ENCODE measurements at regions not wholly inside any gene's neighbourhood (a gene's known extent, or its start where the extent isn't known, plus 50 kb on each side); places are given as distances from the start of the nearest gene placed in this dataset.

DNA sequence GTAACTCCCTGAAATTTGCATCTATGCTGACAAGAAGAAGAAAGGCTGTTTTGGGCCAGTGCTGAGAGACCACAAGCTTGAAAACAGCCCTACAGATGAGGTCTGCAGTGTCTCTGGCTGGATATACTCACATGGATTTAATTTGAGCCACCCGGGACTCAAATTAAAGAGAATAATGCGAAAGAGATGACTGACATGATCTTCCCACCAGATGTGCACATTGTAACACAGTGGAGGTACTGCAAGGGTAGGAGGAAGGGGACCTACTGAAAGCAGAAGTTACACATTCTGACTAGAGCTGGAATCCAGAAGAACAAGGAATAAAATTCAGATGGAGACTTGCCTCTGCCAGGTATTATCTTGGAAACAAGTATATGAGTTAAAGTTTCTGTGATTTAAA lies 728.3 kb upstream of the SGO1 start:
- DNase-seq (ENCODE audit: low read depth in 2 of 2): no peak

DNA sequence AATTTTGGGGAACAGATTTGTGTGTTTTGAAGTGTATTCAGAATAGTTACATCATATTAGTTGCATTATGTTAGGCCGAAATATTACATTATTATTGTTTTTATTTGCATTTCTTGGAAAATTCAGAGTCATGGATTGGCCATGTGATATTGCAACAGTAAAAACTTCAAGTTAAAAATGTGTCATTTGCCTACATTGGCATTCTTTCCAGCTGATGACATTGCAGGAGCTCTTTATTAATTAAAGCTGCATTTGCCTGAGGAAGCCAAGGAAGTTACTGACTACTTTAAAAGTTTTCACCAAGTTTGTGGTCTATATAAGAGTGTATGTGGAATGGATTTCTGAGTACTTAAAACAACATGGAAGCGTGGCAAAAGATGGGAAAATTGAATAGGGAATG lies 726.4 kb upstream of the SGO1 start:
- DNase-seq (ENCODE audit: low read depth in 2 of 2): no peak

DNA sequence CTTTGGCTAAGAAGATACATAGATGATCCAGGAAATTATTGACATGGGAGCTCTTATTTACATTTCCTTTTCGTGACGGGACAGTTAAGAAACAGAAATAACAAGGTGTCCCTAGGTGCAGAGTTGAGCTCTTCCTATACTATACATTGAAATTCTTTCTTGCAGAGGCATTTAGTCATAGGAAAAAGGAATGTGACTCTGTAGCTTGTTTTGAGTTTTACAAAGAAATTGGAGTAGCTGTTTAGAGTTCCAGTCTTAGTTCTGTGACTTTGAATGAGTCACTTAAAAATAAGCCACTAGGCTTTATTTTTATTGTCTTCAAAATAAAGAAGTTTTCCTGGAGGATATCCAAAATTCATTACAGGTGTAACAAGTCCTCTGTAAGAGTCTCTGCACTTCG lies 723.5 kb upstream of the SGO1 start:
- no peak for DNase-seq (ENCODE audit: low read depth in 2 of 2)

DNA sequence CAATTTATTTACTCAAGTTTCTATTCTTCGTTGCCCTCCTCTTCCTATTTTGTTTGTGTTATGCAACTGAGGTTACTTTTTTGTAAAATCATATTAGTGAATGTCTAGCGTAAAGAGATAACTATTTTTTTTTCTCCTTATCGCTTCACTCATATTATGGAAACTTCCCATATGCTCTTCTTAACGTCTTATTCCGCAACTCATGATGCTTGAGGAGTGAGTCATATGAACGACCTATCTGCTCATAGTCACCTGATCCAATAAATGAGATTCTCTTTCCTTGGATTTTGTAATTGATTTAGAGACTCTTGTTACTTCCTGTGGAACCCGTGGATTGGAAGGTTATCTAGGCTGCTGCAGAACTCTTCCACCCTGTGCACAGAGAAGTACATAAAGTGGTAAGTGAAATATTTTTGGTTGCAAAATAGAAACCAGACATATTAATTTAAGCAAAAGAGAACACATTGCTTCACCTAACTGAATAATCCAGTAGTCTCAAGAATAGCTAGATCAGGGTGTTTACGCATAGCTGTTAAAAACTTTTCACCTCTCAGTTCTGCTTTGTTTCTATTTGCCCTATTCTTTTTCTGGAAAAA lies 719.3 kb upstream of the SGO1 start:
- no peak for DNase-seq (ENCODE audit: low read depth in 2 of 2)

DNA sequence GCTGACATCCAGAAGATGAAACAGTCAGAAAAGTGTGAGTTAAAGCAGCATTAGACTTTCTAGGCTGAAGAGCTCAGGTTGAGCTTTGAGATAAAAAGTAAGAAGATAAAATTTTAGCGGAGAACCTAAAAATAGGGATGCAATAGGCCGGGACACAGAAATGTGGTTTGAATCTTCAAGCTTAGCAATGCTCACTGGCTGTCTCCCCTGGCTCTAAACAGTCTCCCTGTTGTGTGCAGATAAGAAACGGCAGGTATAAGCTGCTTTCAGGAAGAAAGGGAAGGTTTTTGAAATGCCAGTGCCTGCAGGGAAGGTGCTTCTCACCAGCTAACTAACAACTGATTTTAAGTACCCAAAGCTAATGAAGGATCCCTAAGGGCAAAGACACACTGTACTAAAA lies 718.7 kb upstream of the SGO1 start:
- DNase-seq (ENCODE audit: low read depth in 2 of 2): no peak

DNA sequence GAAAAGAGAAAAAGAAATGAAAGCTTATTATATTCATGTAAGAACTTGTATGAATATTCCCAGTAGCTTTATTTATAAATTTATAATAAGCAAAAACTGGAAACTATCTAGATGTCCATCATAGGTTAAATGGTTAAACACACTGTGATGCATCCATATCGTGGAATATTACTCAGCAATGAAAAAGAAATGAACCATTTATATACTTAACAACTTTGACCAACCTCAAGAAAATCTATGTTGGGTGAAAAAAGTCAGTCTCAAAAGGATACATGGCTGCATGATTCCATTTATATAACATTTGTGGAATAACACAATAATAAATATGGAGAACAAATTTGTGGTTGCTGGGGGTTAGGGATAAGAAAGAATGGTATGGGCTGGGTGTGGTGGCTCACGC lies 713.0 kb upstream of the SGO1 start:
- DNase-seq (ENCODE audit: low read depth in 2 of 2): no peak

DNA sequence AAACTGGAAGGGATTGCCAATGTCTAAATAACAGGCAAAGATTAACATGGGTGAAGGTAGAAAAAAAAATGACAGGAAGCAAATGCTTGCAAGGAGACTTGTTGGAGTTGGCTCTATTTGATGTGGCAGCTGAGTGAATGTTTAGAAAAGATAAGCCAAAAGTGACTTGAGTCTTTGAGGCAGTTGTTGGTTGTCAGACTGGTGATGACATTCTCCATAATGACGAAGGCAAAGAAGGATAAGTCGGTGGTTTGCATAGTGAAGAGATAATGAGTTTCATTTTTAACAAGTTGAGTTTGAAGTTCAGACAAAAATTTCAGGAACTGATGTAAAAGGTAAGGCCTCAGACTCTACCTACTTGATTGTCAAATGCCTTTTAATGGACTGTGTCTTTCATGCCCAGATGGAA lies 704.1 kb upstream of the SGO1 start:
- no peak for DNase-seq (ENCODE audit: low read depth in 2 of 2)

DNA sequence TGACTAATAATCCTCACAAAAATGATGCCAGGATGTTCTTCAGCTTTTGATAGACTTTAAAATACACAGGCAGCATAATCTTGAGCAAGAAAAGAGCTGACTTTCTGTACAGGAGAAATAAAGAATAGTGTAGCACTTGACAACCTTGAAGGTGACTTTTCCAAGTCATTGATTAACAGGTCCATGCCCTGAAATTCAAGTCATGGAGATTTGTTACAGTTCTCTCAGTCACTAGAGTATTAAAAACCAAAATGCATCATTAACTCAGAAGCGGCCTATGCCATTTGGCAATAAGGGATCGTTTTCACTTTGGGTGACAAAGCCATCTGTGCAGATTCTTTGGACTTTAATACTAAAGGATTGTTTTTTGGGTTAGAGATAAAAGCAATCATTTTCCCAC lies 692.7 kb upstream of the SGO1 start:
- no peak for DNase-seq (ENCODE audit: low read depth in 2 of 2)

DNA sequence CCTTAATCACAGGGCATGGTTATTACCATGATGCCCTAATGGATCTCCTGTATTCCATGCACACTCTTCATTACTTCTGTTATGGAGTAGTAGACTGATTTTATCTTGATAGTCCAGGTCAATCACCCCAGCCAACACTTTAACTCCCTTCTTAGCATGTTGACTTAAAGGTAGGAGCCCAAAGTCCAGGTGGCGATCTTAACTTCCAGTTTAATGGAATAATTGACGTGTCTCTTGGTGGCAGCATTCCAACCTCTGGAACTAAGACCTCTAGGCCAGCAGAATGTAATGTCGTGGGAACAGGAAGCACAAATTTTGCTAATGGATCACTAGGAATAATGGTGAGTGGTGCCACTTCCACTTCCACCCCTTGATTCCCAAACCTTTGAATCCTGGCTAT lies 687.2 kb upstream of the SGO1 start:
- no peak for DNase-seq (ENCODE audit: low read depth in 2 of 2)

DNA sequence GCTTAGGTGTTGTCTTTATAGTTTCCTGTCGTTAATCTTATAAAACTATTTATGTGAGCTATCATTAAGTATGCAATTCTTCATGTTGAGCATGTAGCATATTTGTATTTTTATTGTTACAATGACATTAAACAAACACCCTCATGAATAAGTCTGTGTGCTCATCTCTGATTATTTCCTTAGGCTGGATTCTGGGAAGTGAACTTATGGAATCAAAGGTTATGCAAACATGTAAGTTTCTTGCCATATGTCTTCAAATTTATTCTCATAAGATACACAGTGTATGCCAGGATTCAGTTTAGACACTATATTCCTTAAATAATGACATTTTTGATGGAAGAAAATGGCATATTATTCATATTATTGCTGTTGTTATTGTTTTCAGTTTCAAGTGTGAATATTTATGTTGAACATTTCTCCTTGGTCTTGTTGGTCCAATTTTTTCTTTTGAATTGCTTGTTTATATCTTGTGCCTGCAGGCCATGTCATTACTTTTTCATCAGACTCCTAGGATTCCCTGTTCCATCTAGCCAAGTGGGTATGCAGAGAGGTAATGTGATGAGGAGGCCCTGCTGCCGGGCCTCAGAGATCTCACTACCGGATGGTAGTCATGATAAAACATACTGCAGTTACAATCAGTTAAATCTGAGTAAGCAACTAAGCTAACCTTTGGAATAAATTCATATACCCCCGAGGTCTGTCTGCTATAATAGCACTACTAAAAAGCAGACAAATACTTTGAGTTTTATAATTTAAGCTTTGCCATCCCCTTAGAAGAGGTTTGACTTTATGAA lies 684.3 kb upstream of the SGO1 start:
- DNase-seq (ENCODE audit: low read depth in 2 of 2): no peak

DNA sequence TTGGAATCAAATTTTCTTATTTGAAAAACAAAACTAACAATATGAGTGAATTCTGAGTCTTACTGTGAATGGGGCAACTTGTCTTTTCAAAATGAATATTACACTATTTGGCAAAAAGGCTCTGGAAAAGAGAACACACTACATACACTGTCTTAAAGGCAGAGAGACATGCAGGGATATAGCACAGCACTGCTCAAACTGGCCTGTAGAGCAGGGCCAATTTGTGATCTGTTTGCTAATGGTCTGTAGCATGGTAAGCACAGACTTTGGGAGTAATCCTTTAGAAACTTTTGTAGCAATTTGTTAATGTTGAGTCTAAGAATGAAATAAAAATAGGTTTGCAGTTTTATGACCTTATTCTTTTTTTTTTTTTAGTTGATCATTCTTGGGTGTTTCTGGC lies 679.8 kb upstream of the SGO1 start:
- DNase-seq (ENCODE audit: low read depth in 2 of 2): no peak

DNA sequence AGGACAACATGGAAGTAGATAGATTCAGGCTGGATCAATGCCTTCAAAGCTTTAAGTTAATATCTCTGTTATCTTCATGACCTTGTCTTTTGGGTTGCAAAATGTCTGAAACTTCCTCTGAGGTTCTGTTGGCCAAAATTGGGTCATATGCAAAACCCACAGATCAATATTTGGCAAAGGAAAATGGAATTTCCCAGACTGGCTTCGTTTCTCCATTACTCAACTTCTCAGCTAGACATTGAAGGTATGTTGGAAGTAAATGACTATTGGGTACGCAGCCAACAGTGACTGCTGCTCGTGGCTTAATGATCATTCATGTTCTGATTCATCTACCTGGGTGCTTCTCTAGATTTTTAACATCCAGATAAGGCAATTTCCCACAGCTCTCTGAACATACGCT lies 675.4 kb upstream of the SGO1 start:
- DNase-seq (ENCODE audit: low read depth in 2 of 2): no peak

DNA sequence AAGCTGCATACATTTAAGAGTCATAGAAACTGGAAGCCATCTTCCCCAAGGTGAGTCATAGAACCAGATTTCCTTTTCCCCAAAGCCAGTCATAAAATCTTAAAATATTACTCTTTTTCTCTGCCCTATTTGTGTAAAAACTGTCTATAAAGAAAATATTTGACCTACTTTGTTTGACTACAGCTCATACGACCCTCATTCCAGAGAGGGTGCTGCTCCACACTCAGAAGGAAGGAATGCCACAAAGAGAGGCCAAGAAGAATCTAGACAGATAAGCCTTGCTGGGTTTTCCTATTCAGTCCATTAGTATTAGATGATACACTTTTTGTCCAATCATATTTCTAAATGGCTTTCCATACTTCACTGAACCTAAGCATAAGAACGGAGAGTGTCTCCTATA lies 671.6 kb upstream of the SGO1 start:
- DNase-seq (ENCODE audit: low read depth in 2 of 2): no peak

DNA sequence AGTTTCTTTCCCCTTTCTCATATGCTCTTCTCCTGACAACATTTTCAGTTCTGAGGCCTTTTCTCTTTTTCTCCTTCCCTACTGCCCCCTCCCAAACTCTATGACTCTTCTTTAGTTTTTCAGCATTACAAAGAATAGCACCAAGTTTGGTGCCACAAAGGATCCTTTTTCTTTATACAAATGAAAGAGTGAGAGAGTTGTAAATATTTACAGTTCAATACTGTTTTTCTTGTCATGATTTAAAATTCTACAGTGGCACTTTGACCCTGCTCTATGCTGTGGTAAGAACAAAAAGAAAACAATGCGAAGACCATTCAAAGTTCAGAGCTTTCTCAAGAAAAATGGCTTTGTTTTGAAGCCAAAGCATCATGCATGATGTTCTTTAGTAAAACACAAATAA lies 667.9 kb upstream of the SGO1 start:
- no peak for DNase-seq (ENCODE audit: low read depth in 2 of 2)

DNA sequence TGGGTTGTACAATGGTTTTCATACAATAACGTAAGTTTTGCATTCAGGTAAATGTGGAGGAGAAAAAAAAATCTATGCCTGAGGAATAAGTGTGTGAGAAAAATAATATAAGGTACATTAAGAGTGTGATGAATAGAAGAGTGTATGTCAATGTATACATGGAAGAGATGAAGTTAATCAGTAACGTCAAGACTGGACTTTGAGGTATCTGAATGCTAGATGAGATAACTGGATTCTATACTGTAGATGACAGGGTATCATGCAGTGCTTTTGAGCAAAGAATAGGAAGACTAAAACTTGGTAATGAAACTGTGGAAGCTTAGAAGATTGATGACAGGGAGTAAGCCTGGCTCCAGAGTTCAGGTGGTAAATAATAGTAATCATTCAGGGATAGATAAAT lies 666.7 kb upstream of the SGO1 start:
- no peak for DNase-seq (ENCODE audit: low read depth in 2 of 2)

DNA sequence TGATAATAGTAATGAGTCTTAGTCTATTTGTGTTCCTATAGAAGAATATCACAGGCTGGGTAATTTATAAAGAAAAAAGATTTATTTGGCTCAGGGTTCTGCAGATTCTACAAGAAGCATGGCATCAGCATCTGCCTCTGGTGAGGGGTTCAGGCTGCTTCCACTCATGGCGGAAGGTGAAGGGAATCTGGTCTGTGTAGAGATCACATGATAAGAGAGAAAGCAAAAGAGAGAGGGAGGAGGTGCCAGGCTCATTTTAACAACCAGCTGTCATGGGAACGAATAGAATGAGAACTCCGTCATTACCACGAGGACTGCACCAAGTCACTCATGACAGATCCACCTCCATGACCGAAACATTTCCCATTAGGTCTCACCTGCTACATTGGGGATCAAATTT lies 664.0 kb upstream of the SGO1 start:
- no peak for DNase-seq (ENCODE audit: low read depth in 2 of 2)

DNA sequence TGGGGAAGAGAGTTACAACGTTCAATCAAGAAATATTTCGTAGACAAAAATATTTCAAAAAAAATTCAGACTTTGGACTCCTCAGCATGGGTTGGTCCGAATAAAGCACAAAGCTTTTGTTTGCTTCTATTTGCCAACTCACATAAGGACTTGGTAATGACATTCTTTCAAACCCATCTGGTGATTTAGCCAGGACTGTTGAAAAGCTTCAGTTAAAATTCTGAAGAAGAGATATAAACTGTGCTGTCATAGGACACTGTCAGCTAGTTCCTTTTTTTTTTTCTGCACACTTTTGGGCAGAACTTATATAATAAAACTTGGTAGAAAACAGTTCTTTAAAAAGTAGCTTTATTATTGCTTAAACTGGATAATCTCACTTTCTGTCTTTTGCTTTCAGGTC lies 660.8 kb upstream of the SGO1 start:
- no peak for DNase-seq (ENCODE audit: low read depth in 2 of 2)

DNA sequence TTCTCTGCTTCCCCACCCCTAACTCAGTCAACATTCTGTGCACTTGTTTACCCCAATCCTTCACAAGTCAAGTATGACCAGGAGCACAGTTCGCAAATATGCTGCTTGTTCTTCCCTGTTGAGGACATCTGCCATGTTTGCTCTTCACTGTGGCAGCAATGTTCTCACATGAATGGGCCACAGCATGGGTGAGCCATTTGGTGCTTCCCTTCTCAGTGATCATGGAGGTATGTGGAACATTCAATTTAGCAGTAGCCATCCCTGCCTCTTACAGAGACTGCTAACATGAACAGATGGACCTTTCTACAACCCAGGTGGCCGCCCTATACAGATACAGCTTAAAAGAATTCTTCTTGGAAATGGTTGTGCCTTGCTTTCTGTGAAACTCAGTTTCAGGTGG lies 660.1 kb upstream of the SGO1 start:
- no peak for DNase-seq (ENCODE audit: low read depth in 2 of 2)

DNA sequence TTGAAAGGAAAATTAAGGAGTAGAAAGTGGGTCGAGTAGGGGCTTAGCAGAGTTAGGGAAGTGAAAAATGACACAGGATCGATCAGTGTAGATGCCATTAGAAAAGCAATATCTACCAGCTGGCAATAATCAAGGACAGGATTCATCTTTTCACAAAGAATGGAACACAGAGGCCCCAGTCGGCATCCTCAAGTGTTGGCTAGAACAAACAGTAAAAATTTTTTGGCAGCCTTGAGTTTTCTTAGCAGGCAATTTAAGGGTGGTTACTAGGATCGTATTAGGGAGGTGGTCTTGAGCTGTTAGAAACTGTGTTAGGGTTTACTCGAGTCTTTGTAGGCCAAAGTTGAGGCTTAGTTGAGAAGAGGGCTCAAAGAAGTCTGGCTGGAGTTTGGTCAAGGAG lies 658.8 kb upstream of the SGO1 start:
- DNase-seq (ENCODE audit: low read depth in 2 of 2): no peak

DNA sequence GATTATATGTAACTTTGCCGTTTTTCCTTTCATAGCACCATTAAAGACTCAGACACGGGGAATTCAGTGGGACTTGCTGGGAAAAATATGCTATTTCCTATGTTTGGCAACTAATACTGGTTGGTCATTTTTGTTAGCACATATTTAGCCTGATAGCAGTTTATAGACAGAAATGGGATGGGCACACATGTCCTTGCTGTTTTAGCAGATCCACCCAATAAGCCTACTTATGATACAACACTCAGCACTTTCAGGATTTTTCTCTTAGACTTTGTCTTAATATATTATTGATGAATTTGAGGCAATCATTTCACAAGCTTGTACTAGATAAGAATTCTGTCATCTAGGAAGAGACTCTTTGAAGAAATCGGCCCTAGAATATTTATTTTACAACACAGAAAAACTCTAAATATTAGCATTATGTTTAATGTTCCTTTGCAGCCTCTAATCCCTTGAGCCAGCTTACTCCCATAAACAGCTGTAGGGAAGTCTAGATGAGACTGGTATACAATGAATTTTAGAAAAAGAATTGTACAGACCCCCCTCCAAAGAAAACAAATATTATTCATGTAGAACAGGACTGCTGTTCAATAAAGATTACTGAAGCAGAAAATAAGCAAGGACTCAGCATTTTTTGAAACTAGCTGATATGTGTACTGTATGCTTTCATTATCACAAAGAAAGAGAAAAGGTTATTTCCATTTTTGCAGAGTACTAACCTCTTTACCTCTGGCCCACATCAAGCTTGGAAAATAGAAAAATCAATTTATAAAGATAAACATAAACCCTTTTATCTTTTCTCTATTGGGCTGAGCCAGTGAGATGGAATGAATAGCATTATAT lies 656.8 kb upstream of the SGO1 start:
- DNase-seq (ENCODE audit: low read depth in 2 of 2): no peak

DNA sequence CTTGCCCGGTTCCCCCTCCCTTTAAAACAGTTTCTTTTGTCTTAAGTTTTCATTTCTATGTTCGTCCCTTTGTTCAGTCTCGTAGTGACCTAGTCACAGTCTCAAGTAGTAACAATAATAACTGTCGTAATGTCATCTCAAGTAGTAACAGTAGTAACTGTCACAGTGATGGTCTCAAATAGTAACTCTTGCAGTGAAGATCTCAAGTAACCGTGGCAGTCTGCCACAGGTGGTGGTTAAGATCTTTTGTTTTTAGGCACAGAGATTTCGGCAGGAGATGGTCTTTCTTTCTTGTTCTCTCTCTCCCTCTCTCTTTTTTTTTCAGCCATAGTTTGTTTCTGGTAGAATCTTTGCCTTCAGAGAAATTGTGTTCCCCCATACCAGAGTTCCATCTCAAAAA lies 656.0 kb upstream of the SGO1 start:
- no peak for DNase-seq (ENCODE audit: low read depth in 2 of 2)

DNA sequence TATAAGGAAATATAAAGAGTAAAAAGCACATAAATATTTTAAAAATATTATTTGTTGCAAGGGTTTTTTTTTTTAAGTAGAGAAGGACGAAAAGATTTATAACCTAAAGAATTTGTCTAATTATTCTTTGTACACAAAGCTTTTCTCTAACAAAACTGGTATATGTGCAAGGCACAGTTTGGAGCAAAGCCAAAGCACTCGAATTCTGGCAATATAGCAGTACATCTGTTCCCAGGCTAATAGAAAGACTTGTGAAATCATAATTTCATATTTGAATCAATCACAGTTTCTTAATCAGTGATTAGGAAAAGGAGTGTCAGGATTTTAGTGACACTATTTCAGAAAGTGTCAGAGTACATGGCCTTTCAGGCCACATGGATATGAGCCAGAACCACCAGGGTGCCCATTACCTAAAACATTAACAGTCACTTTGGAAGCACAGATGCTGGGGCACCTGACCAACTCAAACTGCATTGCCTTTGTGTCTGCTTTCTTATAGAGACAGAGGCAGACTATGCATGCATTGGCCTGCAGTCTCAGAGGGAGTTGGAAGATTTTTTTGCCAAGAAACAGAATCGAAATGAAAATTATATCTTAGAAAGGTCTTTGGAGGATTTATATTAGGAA lies 651.8 kb upstream of the SGO1 start:
- DNase-seq (ENCODE audit: low read depth in 2 of 2): no peak

DNA sequence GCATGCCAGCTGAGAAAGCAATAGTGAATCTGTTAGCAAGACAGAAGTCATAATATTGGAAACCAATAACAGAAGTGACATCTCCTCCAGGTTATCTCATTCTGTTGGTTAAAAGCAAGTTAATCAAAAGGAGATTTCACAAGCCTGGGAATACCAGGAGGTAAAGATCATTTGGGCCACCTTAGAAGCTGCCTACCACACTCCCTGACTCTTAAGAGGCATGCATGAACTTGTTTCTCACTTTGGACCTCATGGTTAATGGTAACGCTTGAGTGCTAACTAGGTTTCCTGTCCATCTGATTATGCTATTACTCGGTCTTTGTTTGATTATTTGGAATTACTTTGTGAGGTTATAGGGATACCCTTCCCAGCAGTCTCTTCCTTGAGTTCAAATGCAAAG lies 650.8 kb upstream of the SGO1 start:
- DNase-seq (ENCODE audit: low read depth in 2 of 2): no peak

All from stimulated activated CD4-positive, alpha-beta T cell treated with anti-CD3 and anti-CD28 coated beads, Interleukin-12 subunit alpha, Interleukin-12 subunit beta, amount 100 ng/mL, for 24 hours (primary cell).